ENCODE measurements at regions not wholly inside any gene's neighbourhood (a gene's known extent, or its start where the extent isn't known, plus 50 kb on each side); places are given as distances from the start of the nearest gene placed in this dataset.

DNA sequence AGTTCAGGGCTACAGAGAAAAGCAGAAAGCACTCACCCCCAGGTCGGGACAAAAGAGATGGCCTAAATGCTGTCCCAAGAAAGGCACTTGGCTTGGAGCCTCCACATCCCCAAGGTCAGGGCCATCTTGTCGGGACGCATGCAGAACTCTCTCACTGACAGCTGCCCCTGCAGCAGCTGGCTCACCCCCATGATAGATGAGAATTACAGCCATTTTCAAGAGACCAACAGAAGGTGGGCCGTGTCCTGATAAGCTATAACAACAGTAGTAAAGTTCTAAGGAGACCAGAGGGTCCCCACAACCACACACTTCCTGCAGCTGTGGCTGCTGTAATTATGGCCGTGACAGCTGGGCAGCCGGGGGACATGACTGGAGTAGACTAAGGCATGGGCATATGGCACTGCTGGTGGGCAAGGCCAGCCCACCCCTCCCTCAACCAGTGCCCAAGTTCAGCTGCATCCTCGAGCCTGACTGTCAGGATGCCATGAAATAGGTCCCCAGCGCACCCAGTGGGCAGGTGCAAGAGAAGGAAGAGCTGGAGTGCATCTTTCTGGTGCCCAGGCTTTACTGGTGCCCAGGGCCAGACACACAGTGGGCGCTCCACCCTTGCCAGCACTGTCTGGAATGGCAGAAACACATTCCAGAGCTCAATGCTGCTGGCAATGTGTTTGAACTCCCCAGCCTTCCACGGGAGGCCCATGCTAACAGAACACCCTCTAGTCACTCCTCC, 436.7 kb upstream of the ZNF507 start:
- DNase-seq (ENCODE audit: insufficient read length, low spot score) (no peak), FAIRE-seq (no peak)
- TF ChIP-seq, protein P1, sequence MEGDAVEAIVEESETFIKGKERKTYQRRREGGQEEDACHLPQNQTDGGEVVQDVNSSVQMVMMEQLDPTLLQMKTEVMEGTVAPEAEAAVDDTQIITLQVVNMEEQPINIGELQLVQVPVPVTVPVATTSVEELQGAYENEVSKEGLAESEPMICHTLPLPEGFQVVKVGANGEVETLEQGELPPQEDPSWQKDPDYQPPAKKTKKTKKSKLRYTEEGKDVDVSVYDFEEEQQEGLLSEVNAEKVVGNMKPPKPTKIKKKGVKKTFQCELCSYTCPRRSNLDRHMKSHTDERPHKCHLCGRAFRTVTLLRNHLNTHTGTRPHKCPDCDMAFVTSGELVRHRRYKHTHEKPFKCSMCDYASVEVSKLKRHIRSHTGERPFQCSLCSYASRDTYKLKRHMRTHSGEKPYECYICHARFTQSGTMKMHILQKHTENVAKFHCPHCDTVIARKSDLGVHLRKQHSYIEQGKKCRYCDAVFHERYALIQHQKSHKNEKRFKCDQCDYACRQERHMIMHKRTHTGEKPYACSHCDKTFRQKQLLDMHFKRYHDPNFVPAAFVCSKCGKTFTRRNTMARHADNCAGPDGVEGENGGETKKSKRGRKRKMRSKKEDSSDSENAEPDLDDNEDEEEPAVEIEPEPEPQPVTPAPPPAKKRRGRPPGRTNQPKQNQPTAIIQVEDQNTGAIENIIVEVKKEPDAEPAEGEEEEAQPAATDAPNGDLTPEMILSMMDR (IDR thresholded peaks at IDR 0.05; ENCODE audit: insufficient read depth, missing control alignments): no peak

DNA sequence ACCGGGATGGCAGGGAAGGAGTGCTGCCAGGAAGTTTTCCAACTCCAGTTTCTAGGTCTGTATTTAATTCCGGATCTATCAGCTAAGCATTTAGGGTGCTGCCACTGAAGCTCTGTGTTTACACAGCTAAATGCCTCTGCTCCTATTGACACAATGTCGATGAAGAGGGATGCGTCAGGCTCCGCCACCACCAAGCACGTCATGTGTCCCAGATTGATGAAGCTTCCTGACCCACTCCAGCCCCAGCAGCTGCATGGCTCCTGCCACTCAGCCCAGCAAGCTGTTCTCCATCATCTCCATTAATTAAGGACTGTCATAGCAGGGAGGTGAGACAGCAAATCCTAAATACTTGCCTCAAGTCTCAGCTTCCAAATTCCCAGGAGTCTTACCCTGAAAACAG, 435.2 kb upstream of the ZNF507 start:
- DNase-seq (ENCODE audit: insufficient read length, low spot score) (no peak), FAIRE-seq (no peak)
- TF ChIP-seq, protein P1 (IDR thresholded peaks at IDR 0.05; ENCODE audit: insufficient read depth, missing control alignments): no peak

DNA sequence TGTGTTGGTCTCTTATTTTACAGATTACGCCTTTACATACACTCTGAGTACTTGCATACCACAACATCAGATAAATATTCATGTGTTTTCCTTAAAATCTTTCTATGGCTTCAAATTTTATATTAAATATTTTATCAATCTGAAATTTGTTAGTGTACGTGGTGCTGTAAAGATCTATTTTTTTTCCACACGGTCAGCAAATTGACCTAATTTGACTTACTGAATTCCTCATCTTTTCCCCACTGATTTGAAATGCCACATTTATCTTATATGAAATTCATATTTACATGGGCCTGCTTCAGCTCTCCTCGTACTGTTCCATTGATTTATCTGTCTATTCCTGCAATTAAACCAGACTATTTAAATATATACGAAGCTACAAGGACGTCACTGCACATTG, 433.8 kb upstream of the ZNF507 start:
- no peak for FAIRE-seq

DNA sequence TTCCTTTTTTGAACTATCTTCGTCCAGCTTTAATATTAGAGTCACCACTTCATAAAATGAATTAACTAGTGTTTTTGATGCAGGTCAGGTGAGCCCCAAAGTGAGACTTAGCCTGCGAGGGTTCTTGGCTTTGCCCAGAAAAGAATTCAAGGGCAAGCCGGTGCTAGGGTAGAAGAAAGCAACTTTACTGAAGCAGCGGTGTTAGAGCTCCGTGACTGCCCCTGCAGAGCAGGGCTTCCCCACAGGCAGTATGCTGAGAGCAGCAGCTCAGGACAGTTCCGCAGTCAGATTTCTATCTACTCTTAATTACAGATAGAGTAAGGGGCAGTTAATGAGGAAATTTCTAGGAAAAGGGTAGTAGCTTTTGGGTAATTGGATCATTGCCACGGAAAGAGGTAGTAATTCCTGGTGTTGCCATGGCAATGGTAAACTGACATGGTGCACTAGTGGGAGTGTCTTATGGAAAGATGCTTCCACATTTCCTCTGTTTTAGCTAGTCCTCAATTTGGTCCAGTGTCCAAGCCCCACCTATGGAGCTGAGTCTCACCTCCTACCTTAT, 432.2 kb upstream of the ZNF507 start:
- no peak for DNase-seq (ENCODE audit: insufficient read length, low spot score)

More for the DNA sequence above, 433.8 kb upstream of the ZNF507 start:
- TF ChIP-seq, protein P1 (IDR thresholded peaks at IDR 0.05; ENCODE audit: insufficient read depth, missing control alignments): no peak
- DNase-seq (ENCODE audit: insufficient read length, low spot score): no peak

DNA sequence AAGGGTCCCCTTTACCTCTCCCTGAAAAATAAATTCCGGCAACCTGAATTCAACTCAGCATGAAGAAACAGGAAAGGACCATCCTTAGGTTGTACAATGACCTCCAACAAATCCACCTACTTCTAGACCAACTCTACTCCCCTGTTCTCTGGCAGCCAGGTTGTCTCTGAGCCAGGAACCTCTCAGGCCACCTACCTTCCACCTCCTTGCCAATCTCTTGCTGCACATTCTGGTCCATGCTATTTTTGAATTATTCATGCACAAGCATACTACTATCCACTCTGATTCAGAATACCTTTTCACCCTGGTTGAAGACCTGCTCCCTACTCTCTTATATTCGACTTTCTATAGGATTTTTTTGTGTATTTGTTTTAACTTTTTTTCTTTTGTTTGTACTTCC, 415.0 kb upstream of the ZNF507 start:
- TF ChIP-seq, protein P1 (IDR thresholded peaks at IDR 0.05; ENCODE audit: insufficient read depth, missing control alignments): no peak
- FAIRE-seq (no peak), DNase-seq (ENCODE audit: insufficient read length, low spot score) (no peak)

More for the DNA sequence above, 432.2 kb upstream of the ZNF507 start:
- no peak for FAIRE-seq
- TF ChIP-seq, protein P1 (IDR thresholded peaks at IDR 0.05; ENCODE audit: insufficient read depth, missing control alignments): no peak

DNA sequence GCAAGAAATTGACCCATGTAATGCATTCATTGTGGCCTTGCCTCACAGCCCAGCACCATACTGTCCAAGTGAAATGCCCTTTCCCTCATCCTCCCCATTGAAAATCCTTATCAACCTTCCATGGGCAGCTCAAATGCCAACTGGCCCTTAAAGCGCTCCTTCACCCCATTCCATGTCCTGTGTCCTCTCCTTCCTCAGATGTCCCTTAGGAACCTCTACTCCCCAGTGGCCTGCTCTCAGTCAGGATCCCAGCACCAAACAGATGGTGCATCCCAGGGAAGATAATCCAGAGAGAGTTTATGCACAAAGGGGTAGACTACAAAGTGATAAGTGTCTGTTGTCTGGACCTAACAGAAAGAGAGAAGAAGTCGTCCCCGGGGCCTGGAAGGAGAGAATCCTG, 407.4 kb upstream of the ZNF507 start:
- FAIRE-seq: no peak

More for the DNA sequence above, 407.4 kb upstream of the ZNF507 start:
- DNase-seq (ENCODE audit: insufficient read length, low spot score): no peak
- TF ChIP-seq, protein P1 (IDR thresholded peaks at IDR 0.05; ENCODE audit: insufficient read depth, missing control alignments): no peak
